ENCODE measurements at regions not wholly inside any gene's neighbourhood (a gene's known extent, or its start where the extent isn't known, plus 50 kb on each side); places are given as distances from the start of the nearest gene placed in this dataset.

DNA sequence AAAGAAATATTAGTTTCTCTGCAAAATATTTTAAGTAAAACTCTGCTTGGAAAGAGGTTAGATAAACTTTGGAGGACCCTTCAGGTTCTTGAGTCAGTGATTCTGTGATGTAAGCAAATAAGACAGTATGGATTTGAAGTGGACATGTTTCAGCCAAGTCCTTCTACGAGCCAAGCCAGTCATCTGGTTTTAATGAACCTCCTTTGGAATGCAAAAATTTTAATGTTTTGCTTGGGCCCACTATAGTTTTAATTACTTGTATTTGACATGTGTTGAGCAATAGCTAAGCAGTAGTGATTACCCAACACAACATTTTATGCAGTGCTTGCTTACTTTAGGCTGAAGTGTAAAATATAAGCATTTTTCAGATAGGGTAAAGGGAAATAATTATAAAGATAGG lies 296.3 kb upstream of the SEMA3D start:
- TF ChIP-seq Cebpa-rat (IDR thresholded peaks at IDR 0.05) = no peak
- H3K36me3 ChIP-seq = no peaks in the 10 kb centered on the region
- H3K4me2 ChIP-seq = no peak overlapping the region
- no peaks in the 10 kb centered on the region for H4K20me1 ChIP-seq
- no peak overlapping the region for H3K9ac ChIP-seq
- H3K4me3 ChIP-seq = no peak overlapping the region
- no peaks in the 10 kb centered on the region for H3K27me3 ChIP-seq
- H3K9me3 ChIP-seq = no peaks in the 10 kb centered on the region
- no peak overlapping the region for H3K27ac ChIP-seq
- H3K4me1 ChIP-seq = no peaks in the 10 kb centered on the region

DNA sequence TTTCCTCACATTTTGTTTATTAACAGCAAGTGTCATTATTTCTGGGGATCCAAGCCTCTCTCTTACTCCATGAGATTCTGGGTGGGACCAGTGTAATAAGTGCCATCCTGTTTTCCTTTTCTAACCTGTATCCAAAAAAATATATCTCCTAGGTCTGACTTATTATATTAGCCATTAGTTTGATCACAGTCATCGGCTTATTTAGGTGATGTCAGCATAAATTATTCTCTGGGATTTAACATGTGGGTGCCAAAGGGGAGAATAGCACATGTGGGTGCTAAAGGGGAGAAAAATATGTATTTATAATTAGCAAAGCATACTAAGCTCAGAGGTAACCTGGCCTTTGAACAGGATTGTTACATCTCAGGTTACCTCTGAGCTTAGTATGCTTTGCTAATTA lies 293.8 kb upstream of the SEMA3D start:
- H3K9me3 ChIP-seq = no peaks in the 10 kb centered on the region
- TF ChIP-seq Cebpa-rat (IDR thresholded peaks at IDR 0.05) = no peak
- no peaks in the 10 kb centered on the region for H4K20me1 ChIP-seq
- H3K27ac ChIP-seq = no peak overlapping the region
- no peaks in the 10 kb centered on the region for H3K36me3 ChIP-seq
- H3K4me3 ChIP-seq = no peak overlapping the region
- no peak overlapping the region for H3K9ac ChIP-seq
- no peaks in the 10 kb centered on the region for H3K4me1 ChIP-seq
- no peak overlapping the region for H3K4me2 ChIP-seq
- H3K27me3 ChIP-seq = no peaks in the 10 kb centered on the region

DNA sequence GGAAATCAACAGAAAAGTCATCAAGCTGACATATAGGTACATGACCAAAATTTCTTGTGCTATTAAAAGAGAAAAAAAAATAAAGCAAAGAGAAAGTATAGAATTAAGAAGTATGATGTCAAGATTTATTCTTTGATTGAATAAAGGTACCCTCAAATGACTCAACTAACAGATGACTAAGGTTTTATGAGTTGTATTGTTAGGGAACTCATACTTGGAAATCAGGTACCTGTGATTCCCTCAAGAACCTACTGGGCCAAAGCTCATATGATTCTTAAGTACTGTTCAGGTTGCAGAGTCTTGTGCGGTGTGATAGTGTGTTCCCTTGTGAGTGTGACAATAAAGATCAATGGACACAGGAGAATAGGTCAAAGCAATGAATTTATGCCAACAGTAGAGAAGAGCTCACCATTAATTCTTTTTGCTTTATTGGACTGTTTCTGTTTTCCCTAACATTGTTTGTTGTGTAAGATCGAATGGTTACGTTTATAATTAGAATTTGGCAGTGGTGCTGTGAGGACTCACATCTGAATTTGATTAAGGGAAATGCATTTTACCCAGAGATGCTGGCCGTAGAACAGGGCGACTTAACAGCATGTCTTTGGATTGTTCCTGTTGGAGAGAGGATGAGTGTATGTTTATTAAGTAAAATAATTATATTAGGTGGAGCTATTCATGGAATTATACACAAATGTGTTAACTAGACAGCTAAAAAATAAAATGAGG lies 293.2 kb upstream of the SEMA3D start:
- Histone ChIP-seq H3K9ac (no peak overlapping the region), H3K4me1 (no peaks in the 10 kb centered on the region; the same call in 1 of the 2 replicates), H4K20me1 (no peaks in the 10 kb centered on the region), H3K36me3 (no peaks in the 10 kb centered on the region), H3K4me3 (no peak overlapping the region), H3K4me2 (no peak overlapping the region), H3K27ac (no peak overlapping the region), H3K9me3 (no peaks in the 10 kb centered on the region), H3K27me3 (no peaks in the 10 kb centered on the region)
- no peak for TF ChIP-seq Cebpa-rat (IDR thresholded peaks at IDR 0.05)

DNA sequence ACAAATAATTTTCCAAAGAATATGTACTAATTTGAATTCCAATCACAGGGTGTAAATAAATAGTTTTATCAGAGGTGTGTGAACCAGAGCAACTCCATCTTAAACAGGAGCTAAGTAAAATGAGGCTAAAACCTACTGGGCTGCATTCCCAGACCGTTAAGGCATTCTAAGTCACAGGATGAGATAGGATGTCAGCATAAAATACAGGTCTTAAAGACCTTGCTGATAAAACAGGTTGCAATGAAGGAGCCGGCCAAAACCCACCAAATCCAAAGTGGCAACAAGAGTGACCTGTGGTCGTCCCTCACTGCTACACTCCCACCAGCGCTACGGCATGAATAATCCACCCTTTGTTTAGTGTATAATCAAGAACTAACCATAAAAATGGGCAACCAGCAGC lies 291.7 kb upstream of the SEMA3D start:
- Histone ChIP-seq H3K4me2 (no peak overlapping the region), H3K4me3 (no peak overlapping the region), H3K27ac (no peak overlapping the region), H3K4me1 (no peaks in the 10 kb centered on the region; the same call in 1 of the 2 replicates), H3K36me3 (no peaks in the 10 kb centered on the region), H4K20me1 (no peaks in the 10 kb centered on the region), H3K9me3 (no peaks in the 10 kb centered on the region), H3K9ac (no peak overlapping the region), H3K27me3 (no peaks in the 10 kb centered on the region)
- no peak for TF ChIP-seq Cebpa-rat (IDR thresholded peaks at IDR 0.05)

DNA sequence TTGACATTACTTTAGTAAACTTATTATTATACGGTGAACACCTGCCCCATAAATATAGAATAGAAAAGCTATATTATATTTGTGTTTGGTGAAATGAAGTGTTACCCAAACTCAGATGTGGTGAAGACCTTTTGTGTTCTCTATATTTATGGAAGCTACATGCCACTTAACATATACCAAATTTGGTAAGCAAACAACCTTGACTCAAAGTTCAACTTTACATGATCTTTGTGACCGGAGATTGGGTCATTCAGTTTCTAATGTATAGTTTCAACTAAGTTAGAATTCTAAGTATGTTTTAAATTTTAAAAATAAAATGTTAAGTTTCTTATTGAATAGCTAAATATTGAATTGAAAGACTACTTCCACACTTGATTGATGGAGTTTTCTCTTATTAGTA lies 288.6 kb upstream of the SEMA3D start:
- no peaks in the 10 kb centered on the region for H3K27me3 ChIP-seq
- peaks cover 18% of the 10 kb centered on the region for H3K4me1 ChIP-seq
- no peaks in the 10 kb centered on the region for H3K36me3 ChIP-seq
- no peaks in the 10 kb centered on the region for H3K9me3 ChIP-seq
- no peak overlapping the region for H3K4me2 ChIP-seq
- no peaks in the 10 kb centered on the region for H4K20me1 ChIP-seq
- TF ChIP-seq Cebpa-rat (IDR thresholded peaks at IDR 0.05) = no peak
- H3K9ac ChIP-seq = no peak overlapping the region
- H3K27ac ChIP-seq = no peak overlapping the region
- no peak overlapping the region for H3K4me3 ChIP-seq

DNA sequence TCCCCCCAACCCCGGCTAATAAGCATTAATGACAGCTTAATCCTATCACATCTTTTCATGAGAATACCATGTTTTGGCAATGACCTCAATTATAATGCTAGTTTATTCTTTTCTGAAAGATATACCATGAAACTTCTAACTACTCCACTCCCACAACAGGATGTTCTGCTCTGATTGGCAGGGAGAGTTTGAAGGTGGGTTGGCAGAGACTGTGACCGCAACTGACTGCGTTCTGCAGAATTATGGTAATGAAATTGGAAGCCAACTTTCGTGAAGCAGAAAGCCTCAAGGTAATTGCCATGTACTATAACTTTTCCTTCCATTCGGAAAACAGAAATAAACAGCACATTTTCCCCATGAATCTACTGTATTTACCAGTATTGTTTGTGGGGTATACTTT lies 288.2 kb upstream of the SEMA3D start:
- H3K9ac ChIP-seq = no peak overlapping the region
- no peak overlapping the region for H3K4me3 ChIP-seq
- H3K27me3 ChIP-seq = no peaks in the 10 kb centered on the region
- H3K27ac ChIP-seq = no peak overlapping the region
- H3K4me2 ChIP-seq = no peak overlapping the region
- H3K9me3 ChIP-seq = no peaks in the 10 kb centered on the region
- no peaks in the 10 kb centered on the region for H4K20me1 ChIP-seq
- H3K4me1 ChIP-seq = peaks cover 18% of the 10 kb centered on the region
- H3K36me3 ChIP-seq = no peaks in the 10 kb centered on the region
- TF ChIP-seq Cebpa-rat (IDR thresholded peaks at IDR 0.05) = no peak

DNA sequence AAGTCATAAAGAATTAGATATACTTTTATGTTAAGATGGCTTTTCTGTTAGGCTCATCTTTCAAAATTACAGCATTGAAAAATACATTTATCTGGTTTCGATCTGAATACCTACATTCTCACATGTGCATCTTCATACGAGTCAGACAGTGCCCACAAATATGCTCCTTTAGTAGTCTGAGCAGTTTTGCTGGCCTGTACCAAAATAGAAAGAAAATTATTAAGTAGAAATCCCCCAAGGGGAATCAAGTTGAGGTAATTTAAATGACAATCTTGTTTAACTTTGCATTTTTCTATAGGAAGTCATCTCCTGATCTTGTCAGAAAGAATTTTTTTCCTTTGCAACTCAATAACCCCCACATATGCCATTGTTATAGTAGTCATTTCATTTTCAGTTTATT lies 287.4 kb upstream of the SEMA3D start:
- Histone ChIP-seq H3K9ac (no peak overlapping the region), H4K20me1 (no peaks in the 10 kb centered on the region), H3K4me3 (no peak overlapping the region), H3K9me3 (no peaks in the 10 kb centered on the region), H3K36me3 (no peaks in the 10 kb centered on the region), H3K4me1 (peaks cover 18% of the 10 kb centered on the region), H3K27ac (no peak overlapping the region), H3K27me3 (no peaks in the 10 kb centered on the region), H3K4me2 (no peak overlapping the region)
- TF ChIP-seq Cebpa-rat (IDR thresholded peaks at IDR 0.05) = no peak

DNA sequence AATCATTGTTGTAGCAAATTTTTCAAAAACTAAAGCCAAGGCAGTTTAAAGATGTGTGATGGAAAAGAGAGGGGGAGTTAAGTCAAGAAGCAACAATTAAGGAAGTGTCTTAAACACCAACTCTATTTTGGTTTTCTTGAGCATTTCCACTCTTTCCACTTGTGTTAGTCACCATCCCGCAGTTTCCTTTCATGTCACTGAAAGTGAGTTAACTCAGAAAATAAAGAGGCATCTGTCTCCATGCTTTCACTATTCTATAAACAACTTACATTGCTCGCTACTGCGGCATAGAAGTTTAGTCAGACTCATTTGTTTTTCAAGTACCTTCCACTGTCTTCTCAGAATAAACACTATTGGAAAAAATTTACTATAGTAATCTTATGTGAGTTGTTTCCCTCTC lies 284.9 kb upstream of the SEMA3D start:
- peaks cover 18% of the 10 kb centered on the region for H3K4me1 ChIP-seq
- H3K4me3 ChIP-seq = no peak overlapping the region
- H3K36me3 ChIP-seq = no peaks in the 10 kb centered on the region
- no peaks in the 10 kb centered on the region for H3K9me3 ChIP-seq
- H3K27ac ChIP-seq = 0 out of 2 replicates have a peak overlapping the region, but pooled peaks have one; percentile 12
- H3K4me2 ChIP-seq = peak overlapping the region; percentile 53
- no peaks in the 10 kb centered on the region for H3K27me3 ChIP-seq
- TF ChIP-seq Cebpa-rat (IDR thresholded peaks at IDR 0.05) = no peak
- no peak overlapping the region for H3K9ac ChIP-seq
- H4K20me1 ChIP-seq = no peaks in the 10 kb centered on the region

DNA sequence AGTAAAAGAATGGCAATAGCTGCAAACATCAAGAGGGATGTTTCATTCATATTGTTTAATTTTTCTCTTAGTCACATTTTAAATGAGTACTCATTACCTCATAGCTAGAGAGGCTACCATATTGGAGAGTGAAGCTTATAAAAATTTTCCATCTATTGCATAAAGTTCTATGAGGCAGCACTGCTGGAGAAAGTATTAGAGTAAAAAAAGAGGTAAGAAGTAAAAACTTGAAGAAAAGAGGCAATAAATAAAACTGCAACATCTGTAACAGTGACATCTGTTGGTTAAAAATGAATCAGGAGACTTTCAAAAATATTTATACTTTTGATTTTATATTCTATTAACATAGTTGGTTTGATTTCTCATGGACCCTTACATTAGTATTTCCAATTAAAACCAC lies 284.5 kb upstream of the SEMA3D start:
- H4K20me1 ChIP-seq = no peaks in the 10 kb centered on the region
- H3K27ac ChIP-seq = no peak overlapping the region
- peaks cover 18% of the 10 kb centered on the region for H3K4me1 ChIP-seq
- no peak overlapping the region for H3K9ac ChIP-seq
- H3K9me3 ChIP-seq = no peaks in the 10 kb centered on the region
- H3K4me3 ChIP-seq = no peak overlapping the region
- no peaks in the 10 kb centered on the region for H3K27me3 ChIP-seq
- peak overlapping the region; percentile 53 for H3K4me2 ChIP-seq
- no peaks in the 10 kb centered on the region for H3K36me3 ChIP-seq
- TF ChIP-seq Cebpa-rat (IDR thresholded peaks at IDR 0.05) = no peak

DNA sequence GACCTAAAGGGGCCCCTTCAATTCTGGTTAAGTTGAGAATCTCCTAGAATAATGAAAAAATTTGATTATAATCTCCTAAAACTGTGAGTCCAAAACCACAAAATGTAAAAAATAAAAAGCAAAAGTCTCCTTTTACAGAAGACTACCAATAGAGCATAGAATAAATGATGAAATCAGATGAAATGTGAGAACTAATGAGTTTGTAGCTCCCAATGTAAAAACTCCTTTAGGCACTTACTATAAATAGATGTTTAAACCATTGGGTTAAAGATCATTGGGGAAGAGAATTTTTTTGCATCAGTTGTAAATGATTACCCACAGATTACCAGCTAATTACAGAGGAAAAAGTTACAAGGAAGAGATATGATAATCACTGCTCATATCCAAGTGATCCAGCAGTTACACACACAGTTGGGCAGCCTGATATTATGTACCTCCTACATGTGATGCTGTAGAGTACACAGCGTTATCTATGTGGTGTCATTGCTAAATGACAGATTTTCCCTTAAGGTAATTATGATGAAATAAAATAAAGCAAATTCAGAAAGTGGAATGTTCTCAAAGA lies 282.7 kb upstream of the SEMA3D start:
- no peak overlapping the region for H3K9ac ChIP-seq
- H3K9me3 ChIP-seq = no peaks in the 10 kb centered on the region
- H3K27me3 ChIP-seq = no peaks in the 10 kb centered on the region
- H3K4me2 ChIP-seq = no peak overlapping the region
- TF ChIP-seq Cebpa-rat (IDR thresholded peaks at IDR 0.05) = no peak
- no peaks in the 10 kb centered on the region for H4K20me1 ChIP-seq
- H3K4me1 ChIP-seq = peaks cover 18% of the 10 kb centered on the region
- H3K36me3 ChIP-seq = no peaks in the 10 kb centered on the region
- H3K27ac ChIP-seq = no peak overlapping the region
- no peak overlapping the region for H3K4me3 ChIP-seq

Data from BLaER1 (cell line).